HG02588 (cell line): ENCODE measurements at regions not wholly inside any gene's neighbourhood (a gene's known extent, or its start where the extent isn't known, plus 50 kb on each side); places are given as distances from the start of the nearest gene placed in this dataset.
"Not testable (repeated sequence)": the region's sequence is repeated elsewhere in the genome, so short reads cannot be mapped to it uniquely, and the experiment has no call there.

Experiments used
- ATAC-seq: cut with Tn5 transposase; IDR thresholded peaks from one replicate; pipeline ENCODE4 v1.9.1; 2021; ENCODE audit warnings: mild to moderate bottlenecking, moderate library complexity; ENCODE audit not compliant: unreplicated experiment

- no peak for ATAC-seq
Observed at GRCh38 chrX:2574271-2574670, 73.5 kb upstream of the DHRSX start.

DNA sequence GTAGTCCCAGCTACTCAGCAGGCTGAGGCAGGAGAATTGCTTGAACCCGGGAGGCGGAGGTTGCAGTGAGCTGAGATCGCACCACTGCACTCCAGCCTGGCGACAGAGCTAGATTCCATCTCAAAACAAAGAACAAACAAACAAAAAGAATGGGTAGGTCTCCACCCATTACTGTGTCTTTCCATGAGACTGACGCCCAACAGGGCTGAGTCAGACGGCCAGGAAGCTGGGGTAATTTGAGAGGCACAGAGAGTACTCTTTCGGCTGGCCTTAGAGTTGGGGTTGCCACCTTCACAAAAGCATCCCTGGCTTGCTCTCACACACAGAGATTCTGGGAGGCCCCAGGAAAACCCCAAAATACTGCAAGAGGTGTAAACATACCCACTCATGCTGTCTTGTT is 72.0 kb upstream of the DHRSX start:
- no peak for ATAC-seq

GRCh38 chrX:2568125-2568524 is 67.3 kb upstream of the DHRSX start:
- ATAC-seq = no peak

DNA sequence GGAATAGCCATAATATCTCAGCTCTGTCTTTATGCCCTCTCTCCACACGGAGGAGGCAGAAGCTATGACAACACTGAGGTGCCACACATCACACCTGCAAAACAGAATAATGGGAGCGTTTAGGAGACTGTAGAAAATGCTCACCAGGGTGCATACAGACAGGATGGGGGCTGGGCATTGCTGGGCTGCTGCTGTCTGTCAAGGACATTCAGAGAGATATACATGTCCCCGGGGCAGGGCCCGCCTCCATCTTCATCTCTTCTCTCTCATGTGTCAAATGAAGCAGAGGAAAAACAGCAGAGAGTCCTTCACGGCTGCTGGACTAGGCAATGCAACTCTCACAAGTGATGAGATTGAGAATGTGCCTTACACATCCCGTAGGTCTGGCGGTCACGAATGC is 65.3 kb upstream of the DHRSX start:
- ATAC-seq = no peak

DNA sequence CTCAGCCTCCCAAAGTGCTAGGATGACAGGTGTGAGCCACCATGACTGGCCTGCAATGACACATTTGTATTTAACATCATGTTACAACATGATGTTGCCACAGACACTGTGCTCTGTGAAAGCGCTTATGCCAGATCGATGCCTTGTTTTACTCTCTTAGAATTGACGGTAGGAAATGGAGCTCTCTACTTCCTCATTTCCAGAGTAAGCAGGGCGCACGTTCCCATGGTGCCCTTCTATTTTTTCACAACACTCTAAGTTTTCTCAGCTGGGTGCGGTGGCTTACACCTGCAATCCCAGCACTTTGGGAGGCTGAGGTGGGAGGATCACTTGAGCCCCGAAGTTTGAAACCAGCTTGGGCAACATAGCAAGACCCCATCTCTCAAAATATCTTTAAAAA is 60.7 kb upstream of the DHRSX start:
- ATAC-seq = no peak

DNA sequence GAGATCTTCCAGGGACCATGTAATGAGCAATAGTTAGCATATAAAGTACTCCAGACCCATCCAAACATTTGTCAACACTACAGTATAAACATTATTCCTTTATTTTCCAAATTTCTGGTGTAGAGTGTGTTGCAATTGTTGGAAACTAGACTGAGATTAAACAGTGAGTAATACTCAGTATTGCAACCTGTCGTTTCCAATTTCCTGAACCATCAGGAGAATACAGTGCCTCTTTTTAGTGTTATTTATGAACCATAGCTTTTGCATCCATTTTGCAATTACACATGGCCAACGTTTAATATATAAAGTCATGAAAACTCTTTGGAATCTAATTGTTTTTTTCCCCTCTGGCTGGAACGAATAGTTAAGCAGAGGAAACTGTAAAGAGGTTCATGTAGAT is 58.3 kb upstream of the DHRSX start:
- ATAC-seq = no peak

DNA sequence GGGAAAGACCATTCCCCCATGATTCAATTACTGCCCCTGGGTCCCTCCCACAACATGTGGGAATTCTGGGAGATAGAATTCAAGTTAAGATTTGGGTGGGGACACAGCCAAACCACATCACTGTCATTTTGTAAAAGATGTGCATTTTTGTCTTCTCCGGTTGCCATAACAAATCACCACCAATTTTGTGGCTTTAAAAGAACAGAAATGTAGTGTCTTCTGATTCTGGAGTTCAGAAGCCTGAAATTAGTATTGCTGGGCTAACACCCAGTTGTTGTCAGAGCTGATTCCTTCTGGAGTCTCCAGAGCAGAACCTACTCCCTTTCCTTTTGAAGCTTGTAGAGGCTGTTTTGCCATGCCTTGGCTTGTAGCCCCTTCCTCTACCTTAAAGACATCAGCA is 54.1 kb upstream of the DHRSX start:
- no peak for ATAC-seq

DNA sequence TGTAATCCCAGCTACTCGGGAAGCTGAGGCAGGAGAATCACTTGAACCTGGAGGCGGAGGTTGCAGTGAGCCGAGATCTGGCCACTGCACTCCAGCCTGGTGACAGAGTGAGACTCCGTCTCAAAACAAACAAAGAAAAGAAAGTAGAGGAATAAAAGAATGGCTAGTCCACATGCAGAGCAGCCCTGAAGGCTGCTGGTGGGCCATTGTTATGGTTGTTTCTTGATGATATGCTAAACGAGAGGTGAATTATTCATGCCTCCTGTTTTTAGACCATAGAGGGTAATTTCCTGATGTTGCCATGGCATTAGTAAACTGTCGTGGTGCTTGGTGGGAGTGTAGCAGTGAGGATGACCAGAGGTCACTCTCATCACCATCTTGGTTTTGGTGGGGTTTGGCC is 53.3 kb upstream of the DHRSX start:
- not testable (repeated sequence) for ATAC-seq

DNA sequence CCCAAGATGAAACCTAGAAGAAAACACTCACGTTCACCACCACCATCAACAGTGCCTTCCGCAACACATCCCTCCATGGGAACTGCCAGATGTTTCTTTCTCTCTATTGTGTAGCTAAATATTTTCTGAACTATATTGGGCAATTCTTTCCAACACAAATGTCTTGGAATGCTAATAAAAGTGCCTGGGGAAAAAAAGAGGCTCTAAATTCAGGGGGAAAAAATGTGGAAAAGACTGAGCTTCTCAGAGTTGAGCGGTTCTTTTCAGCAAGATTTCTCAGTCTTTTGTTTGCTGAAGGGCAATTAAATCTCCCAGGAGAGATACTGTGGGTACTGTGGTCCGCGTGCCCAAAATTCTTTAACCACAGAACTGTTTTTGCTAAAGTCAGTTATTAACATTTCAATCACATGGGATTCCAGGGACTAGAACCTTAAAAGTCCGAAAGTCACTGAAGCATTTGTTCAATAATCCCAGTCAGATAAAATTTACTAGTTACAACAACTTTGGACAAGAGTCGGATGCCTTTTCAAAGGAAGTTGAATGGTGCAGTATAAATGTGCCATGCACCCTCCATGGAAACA is 51.9 kb upstream of the DHRSX start:
- no peak for ATAC-seq

- no peak for ATAC-seq
Observed at GRCh38 chrX:2550328-2551020, 49.7 kb upstream of the DHRSX start.
